Activated CD4-positive, alpha-beta T cell treated with anti-CD3 and anti-CD28 coated beads, Interleukin-10, Interleukin-2, amounts not matched to agents 100 ng/mL and 50 ng/mL, durations not matched to agents 16 hours and 8 hours (primary cell): ENCODE measurements at regions not wholly inside any gene's neighbourhood (a gene's known extent, or its start where the extent isn't known, plus 50 kb on each side); places are given as distances from the start of the nearest gene placed in this dataset.
"Not testable (repeated sequence)": the region's sequence is repeated elsewhere in the genome, so short reads cannot be mapped to it uniquely, and the experiment has no call there.

ENCODE experiments used
- DNase-seq: peaks from one replicate; pipeline ENCODE4 v3.0.0-alpha.2; 2020

DNA sequence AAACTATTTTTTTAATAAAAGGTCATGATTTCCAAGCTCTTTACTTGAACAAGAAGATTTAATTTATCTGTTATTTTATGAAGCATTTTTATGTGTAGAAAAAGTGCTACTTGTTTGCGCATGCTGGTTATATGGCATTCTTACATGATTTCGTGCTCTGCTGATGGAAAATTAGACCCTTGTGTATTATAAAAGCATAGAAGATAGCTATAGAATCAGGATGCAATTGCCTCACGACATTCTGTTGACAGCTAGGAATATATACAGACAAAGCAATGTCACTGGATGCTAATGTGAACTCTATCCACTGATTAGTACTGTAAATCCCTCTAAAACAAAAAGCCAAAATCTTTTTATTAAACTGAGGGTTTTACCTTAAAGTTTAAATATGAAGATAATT, 255.9 kb downstream of the MDFIC start:
- DNase-seq = no peak

DNA sequence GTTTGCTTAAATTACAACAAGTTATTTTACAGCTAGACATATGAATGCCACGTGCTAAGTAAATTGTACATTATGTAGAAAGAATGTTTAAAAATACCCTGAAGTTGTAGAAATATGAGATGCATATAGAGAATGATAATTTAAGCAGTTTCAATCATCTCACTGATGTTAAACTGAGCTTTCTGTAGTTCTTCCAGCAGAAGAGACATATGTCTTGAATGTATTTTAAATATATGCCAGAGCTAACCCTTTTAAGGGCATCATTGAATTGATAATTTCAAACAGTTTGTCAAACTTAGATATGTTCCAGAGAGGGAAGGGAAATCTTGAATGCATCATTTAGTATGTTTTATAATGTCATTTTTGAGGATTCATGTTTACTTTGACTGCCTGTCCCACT, 255.2 kb downstream of the MDFIC start:
- DNase-seq = no peak

DNA sequence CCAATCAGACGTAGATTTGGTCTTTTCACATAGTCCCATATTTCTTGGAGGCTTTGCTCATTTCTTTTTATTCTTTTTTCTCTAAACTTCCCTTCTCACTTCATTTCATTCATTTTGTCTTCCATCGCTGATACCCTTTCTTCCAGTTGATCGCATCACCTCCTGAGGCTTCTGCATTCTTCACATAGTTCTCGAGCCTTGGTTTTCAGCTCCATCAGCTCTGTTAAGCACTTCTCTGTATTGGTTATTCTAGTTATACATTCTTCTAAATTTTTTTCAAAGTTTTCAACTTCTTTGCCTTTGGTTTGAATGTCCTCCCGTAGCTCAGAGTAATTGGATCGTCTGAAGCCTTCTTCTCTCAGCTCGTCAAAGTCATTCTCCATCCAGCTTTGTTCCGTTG, 250.5 kb downstream of the MDFIC start:
- DNase-seq = not testable (repeated sequence)

DNA sequence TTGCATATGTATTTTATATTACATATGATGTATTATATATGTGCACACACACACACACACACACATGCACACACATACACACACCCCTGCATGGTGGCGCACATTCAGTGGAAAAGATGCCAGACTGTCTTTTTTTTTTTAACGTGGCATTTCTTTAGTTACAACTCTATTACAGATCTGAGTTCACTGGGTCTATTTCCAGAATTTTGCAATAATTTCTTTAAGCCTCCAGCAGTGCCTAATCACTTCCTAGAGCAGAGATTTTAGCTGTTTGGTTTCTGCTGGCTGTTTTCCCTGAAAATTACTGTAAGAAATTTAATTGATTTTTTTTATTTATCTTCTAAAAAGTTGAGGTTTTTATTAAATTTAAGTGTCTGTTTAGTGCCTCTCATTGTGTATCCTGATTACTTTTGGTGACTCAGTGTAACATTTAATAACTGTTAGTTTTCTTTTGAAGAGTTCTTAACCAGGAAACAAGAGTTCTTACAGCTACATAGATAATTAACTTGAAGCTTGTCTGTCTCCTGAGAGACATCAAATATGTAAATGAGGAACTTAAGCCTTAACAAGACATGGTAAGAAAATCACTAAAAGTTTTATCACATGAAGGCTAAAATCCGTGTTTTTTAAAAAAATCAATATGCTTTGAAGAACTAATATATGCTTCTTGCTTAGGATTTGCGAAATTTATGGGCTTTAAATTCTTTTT, 232.0 kb downstream of the MDFIC start:
- DNase-seq = no peak

DNA sequence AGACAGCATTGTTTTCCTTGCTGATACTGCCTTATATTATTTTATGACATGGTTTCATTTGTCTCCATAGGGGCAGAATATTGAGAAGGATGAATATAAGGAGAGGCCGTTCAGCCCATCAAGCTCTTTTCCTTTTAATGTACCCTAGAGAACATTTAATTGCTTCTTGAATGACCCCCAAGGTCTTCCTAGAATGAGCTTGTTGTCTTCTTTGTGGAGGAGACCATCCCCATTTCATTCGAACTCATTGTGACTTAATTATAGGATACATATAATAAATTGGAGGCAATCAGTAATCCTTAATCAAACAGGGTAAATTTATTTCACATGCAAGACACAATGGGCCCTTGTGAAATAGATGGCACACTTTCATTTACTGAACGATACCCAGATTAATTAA, 231.3 kb downstream of the MDFIC start:
- DNase-seq = no peak

DNA sequence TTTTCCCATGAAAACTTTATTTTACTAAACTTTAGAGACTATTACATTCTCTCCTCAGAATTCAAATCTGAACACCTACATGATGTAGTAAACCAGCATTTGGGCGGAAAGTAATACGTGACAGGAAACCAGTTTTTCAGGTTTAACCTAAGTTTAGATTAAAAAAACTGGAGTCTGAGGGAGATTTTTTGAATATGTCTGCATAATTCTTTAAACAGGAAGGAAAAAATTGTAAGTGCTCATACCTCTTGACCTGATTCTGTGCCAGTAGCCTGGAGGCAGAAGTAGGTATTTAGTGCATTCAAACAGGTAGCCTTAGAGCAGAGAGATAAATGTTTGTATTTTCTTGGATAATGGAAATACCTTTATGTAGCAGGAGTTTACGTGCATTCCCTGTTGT, 224.3 kb downstream of the MDFIC start:
- peak; percentile 18 for DNase-seq

DNA sequence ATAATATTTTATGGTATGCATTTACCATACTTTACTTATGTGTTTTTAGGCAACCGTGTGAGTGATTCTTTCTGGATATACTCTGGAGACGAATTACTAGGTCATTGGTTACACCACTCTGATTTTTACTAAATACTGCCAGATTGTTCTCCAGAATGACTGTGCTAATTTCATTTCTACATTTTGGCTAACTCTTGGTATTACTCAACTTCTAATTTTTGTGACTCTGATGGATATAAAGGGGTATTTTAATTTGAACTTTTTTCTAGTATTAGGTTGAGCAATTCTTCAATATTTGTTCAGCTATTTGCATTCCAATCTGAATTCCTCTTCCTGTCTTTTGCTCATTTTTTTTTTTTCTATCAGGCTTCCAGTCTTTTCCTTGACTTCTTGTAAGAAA, 223.6 kb downstream of the MDFIC start:
- DNase-seq = peak; percentile 64

DNA sequence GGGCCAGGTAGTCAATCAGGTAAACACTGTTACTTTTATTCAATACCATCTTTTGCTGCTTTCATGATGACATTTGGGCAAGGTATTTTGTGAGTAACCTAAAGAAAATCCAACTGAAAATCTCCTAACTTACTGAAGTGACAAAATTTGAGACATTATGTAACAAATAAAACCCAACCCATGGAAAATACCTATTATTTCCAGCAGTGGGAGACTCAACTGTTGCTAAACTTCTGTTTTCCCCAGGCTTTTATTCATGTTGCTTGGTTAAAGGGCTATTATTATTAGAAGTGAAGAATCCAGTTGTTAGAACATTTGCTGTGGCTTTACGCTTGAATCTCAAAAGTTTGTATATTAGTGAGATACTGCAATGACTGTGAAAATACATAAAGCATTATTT, 215.9 kb downstream of the MDFIC start:
- no peak for DNase-seq

DNA sequence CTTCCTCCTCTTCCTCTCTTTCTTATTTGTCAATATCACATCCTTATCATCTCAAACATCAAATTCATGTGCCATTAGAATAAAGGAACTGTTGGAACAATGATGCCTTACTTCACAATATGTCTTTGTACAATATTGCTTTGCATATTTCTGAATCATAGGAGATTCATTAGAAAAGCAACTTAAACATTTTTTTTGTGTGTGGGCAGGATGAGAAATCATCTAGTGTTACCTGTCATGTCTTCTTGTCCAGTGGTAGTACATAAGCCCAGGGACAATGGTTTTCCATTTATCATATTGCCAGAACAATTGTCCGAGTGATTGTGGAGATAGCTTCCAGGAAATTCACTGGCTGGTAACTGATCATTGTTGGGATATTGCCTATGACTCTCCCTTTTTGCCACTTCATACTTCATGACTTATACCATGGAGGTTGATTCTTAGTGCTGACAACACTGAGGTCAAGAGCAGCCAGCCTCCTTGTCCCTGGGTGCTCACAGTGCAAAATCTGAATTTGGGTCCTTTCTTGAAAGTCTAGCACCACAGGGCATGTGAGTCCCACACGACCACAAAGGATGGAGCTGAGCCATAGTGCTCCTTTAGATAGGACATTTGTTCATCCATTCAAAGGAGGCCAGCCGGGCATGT, 215.0 kb downstream of the MDFIC start:
- no peak for DNase-seq

DNA sequence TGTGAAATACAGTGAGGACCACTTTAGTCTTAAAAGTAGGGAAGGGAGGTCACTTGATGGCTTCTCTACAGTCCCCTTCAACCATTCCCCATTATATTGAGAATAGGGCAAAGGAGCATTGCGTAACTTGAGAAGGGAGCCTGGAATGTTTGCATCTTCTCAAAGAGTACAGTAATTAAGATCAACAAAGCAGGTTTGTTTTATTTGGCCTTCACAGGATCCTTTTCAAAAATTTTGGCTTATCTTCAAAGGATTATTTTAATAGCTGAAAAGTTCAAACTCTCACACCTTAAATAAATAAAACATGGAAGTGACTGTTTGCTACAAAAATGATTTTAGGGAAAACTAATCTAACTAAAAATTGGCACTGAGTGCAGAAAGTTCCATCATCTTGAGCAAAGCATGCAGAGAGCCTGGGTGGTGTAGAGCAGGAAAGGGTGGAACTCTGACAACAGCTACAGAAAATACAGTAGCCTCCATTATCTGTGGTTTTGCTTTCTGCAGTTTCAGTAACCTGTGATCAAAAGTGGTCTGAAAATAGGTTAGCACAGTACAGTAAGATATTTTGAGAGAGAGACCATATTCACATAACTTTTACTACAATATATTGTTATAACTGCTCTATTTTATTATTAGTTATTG, 214.0 kb downstream of the MDFIC start:
- DNase-seq = no peak

DNA sequence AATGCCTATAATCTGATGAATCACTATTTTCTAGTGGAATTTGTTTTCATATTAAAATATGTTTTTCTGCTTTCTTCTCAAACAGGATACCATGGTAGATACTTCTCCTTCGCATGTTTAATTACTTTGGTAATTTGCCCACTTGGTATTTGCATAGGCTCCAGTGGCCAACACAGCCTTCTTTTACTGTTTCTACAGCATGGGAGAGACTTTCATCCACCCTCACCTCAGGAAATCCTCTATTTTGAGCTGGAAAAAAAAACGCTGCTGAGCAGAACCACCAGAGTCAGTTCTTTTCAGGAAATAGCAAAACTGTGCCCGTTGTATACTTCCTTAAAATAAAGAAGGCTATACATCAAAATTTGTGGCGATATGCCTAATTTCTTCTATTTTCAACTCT, 213.3 kb downstream of the MDFIC start:
- no peak for DNase-seq

DNA sequence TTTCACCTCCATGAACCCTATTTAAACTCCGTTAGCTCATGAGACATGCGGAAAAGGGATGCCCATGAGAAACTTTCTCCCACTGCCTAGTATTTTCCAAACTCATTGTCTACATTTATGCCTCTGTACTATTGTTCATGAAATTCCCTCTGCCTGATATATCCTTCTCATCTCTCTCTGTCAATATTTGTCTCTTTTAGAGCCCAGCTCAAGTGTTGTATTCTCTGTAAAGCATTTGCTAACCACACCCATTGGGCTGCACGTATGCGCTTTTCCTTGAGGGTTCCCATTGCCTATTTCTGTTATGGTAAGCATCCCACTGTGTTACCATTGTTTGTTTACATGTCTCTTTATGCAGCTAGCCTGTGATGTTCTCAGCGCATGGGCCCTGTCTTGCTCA, 211.4 kb downstream of the MDFIC start:
- DNase-seq = no peak

DNA sequence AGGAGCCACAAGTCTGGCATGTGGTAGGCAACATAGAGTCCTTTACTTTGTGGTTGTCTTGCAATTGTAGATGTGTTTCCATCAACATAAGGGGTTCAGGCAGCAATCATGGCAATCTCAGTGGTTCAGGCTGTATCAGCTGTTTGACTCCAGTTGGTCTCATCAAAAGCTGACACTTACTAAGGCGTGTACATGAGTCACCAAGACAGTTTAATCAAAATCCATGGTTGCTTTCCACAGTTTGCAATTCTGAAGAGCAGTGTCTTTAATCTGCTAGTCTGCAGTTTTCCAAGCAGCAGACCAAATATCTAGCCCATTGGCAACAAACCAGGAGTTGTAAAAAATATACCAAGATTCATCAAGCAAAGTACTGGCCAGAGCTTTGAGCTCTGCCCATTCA, 210.2 kb downstream of the MDFIC start:
- DNase-seq = no peak

DNA sequence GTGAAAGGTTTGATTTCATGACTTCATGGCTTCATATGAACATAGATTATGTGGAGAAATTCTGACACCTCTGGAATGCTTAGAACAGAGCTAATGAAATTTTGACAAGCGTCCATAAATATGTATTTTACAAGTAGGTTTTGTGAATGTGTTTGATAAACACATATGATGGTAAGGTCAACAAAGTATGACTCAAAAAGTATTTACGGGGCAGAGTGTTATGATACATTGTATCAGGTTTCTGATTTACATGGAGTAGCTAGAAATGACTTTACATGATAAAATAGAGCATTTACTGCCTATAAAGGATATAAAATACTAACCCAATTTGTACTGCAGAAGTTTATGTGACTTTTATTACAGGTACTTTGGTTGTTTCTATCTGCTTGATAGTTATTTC, 206.3 kb downstream of the MDFIC start:
- no peak for DNase-seq

DNA sequence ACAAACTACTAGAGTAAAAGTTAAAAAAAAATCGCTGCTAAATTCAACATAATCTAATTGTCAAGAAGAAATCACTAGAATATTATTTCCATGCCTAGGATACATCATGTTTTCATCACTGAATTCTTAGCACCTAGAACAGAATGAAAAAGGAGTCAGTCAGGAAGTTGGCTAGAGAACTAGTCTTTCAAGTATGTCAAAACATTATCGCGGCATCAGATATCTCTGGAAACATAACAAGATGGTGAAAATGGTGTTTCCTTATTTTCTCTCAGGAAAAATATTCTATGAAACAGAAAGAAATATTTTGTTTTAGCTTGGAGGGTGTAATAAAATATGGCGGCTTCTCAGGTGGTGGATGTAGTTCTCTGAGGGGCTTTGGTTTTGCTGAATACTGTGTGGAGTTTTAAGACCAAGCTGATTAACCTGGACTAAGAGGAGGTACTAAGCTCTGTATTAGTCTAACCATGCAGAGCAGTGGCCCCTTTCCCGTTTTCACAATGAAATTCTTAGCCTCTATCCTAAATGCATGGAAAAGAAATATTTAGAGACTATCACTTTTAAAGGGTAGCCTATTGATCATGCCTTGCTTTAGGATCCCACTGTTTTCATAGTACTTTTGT, 205.6 kb downstream of the MDFIC start:
- DNase-seq = no peak

DNA sequence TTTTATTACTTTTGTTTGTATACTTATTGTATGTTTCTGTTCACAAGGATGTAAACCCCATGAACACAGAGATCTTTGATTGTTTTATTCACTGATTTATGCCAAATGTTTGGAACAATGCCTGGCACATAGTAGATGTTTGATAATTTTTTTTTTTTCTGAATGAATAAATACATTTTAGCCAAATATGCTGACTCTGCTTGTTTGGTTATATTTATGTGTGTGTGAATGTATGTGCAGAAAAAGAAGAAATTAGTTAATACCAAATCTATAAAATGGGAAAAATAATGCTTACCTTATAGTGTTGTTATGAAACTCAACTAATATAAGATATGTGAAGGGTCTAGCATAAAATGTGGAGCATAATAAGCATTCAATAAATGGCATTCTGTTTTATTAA, 203.9 kb downstream of the MDFIC start:
- DNase-seq = no peak

DNA sequence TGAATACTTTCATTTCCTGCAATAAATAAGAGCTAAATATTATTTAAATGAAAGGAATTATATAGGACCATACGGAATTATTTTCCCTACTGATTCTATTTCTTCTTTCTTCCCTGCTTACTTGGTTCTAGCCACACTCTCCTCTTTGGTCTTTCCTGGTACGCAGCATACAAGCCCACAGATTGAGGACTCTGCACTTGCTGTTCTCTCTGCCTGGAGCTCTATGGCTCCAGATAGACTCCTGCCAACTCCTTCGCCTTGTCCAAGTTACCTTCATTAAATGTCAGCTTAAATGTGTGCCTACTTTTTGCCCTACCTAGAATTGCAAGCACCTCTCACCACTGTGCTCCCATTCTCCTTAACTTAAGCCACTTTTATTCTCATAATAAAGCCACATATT, 203.4 kb downstream of the MDFIC start:
- DNase-seq = no peak

DNA sequence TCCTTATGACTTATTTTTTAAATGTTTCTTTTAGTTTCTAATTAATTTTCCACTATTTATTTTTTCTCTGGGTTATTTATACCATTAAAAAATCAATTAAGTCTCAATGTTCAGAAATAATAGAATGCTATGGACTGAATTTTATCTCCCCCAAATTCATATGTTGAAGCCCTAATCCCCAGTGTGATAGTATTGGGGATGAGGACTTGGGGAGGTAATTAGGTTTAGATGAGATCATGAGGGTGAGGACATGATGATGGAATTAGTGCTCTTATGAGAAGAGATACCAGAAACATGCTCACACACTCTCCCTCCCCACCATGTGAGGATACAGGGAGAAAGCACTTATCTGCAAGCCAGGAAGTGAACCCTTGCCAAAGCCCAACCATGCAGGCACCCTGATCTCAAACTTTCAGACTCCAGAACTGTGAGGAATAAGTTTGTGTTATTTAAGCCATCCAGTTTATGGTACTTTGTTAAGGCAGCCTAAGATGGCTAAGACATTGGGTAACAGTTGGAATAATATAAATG, 202.6 kb downstream of the MDFIC start:
- DNase-seq = no peak

DNA sequence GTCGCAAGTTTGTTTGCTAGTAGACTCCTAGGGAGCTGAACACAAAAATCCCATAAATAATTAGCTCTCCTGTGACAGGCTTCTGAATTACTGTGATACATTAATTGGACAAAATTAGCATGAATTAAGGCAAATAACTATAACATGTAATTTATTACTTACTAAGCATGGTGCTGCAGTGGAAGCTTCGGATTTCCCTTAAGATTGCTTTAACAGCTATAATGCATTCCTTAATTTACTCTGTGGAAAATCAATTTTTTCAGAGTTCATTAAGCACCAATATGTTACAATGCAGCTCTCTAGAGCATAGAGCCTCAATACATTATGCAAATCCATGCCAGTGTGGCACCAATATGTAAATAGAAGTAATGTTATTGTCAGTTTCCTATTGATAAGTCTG, 201.5 kb downstream of the MDFIC start:
- no peak for DNase-seq

DNA sequence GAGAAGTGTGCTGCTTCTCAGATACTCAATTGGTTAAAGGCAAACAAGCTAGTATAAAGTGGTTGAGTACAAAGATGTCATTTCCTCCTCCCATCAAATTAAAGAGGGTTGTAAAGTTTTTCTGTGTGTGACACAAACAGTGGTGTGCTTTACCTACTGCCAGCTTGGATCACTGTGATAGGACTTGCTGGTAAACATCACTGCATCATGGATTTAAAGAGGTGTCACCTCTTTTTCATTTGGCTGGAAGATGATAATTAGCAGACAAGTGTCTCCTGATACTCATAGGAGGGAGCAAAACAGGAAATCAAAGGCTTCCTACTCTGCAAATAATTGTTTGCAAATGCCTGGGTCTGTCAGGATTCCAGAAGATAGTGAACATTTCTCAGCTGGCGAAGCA, 200.5 kb downstream of the MDFIC start:
- no peak for DNase-seq

DNA sequence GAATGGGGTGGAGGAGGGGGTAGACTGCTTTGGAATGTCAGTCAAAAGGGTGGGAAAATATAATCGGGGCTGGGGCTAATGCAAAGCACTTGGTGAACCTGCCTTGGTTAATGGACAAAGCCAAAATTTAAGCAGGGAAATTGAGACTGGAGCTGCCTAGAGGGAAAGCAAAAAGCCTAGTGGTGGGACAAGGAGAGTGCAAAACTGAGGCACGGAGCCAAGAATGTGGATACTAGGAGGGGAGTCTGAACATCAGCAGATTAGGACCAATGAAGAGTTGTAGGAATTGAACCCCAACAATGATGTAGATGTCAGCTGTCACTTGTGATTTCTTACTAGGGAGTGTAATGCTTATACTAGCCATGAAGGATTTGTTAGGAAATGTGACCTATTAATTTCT, 195.9 kb downstream of the MDFIC start:
- no peak for DNase-seq

DNA sequence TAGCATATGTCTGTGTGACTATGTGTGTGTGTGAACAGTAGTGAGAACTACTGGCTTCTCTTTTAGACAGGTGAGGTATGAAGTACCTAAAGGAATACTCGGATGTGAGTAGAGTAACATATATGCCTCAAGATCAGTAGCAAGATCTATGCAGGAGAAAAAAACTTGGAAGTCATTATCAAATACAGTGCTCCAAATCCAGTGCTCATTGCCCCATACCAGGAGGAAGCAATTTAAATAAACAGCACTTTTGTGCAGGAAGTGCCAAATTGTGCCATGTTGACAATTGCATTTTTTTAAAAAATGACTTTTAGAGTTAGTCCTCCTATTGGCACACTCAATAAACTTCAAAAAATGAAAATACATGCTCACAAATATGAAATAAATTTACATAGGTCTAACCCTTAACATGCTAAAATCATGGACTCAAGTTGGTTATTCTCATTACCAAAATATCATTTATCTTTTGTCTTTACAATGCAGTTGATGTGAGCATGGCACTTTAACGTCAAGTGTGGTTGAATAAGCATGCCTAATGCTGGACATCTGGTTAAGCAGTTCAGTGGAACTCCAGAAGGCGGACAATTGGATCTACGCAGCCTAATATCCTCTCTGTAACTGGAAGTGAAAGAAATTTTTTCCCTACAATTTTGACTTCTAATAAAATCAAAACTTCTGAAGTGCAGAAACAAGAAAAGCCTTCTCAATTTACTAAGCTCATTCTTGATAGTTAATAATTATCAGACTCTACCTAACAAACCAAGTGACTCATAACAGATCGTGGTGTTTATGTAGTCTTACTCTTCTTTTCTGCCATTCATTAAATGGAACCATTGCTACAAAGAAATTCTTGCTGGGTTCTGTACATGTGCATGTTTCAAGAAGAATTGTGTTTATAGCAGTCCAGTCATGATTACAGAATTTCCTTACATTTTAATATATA, 195.2 kb downstream of the MDFIC start:
- DNase-seq = no peak

DNA sequence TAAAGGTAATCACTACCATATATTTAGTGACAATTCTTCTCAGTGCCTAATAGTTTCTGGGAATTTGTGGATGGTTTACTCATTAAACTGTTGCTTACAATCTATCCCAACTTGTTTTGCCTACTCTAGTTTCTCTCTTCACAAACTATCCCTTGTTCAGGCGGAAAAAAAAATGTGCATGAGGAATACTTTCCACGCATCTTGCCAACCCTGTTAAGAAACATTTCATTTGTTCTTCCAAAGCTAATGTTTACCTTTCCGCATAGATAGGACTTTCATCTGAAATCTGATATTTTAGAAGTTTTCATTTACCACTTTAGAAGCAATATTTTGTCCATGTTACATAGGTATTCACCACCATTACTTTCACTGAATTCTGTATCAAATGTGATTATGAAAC, 191.9 kb downstream of the MDFIC start:
- no peak for DNase-seq
